Natural killer cell (primary cell): ENCODE measurements at regions not wholly inside any gene's neighbourhood (a gene's known extent, or its start where the extent isn't known, plus 50 kb on each side); places are given as distances from the start of the nearest gene placed in this dataset.

Experiments
- ATAC-seq, 3 donors: fragments of 150-1000 bp in 2 of 3; fragments of 200-7000 bp in 1 of 3; cut with Tn5 transposase; 1 replicate in 1 of 3; 2 replicates in 2 of 3; pipeline ENCODE4 v1.10.0; 2021; ENCODE audit warnings: mild to moderate bottlenecking in 2 of 3, moderate library complexity in 2 of 3
- DNase-seq, 2 donors: peaks; one replicate each; pipeline versions ENCODE4 v3.0.0 to v3.0.0-alpha.2; 2013 to 2021; ENCODE audit warnings: mixed read lengths in 1 of 2
- H3K27ac ChIP-seq: one replicate; pipeline ENCODE4 v1.5.1; 2013; ENCODE audit warnings: mild to moderate bottlenecking, low read length
- H3K27me3 ChIP-seq: one replicate; pipeline ENCODE4 v1.6.1; 2013; ENCODE audit warnings: low read length; ENCODE audit not compliant: control insufficient read depth, insufficient read depth
- H3K36me3 ChIP-seq: one replicate; pipeline ENCODE4 v1.6.1; 2013; ENCODE audit warnings: low read length; ENCODE audit not compliant: control insufficient read depth, insufficient read depth
- H3K4me1 ChIP-seq: one replicate; pipeline ENCODE4 v1.6.1; 2013; ENCODE audit warnings: low read length; ENCODE audit not compliant: control insufficient read depth, insufficient read depth
- H3K4me3 ChIP-seq: one replicate; pipeline ENCODE4 v1.5.1; 2013; ENCODE audit warnings: low read length
- H3K9me3 ChIP-seq: one replicate; pipeline ENCODE4 v1.6.1; 2013; ENCODE audit warnings: low read length; ENCODE audit not compliant: control insufficient read depth, insufficient read depth
- H3K27ac Mint-ChIP-seq, 2 donors: one replicate each; pipeline ENCODE4 v1.8.0; 2022; ENCODE audit warnings: mild to moderate bottlenecking in 2 of 2, mixed read lengths in 2 of 2, moderate library complexity in 1 of 2
- H3K27me3 Mint-ChIP-seq, 2 donors: one replicate each; pipeline ENCODE4 v1.8.0; 2022; ENCODE audit warnings: low read depth in 2 of 2, mixed read lengths in 2 of 2
- H3K36me3 Mint-ChIP-seq: one replicate; pipeline ENCODE4 v1.8.0; 2022; ENCODE audit warnings: mixed read lengths
- H3K4me1 Mint-ChIP-seq, 2 donors: one replicate each; pipeline ENCODE4 v1.8.0; 2022; ENCODE audit warnings: mixed read lengths in 2 of 2
- H3K4me3 Mint-ChIP-seq: one replicate; pipeline ENCODE4 v1.8.0; 2022; ENCODE audit warnings: mild to moderate bottlenecking, moderate library complexity, mixed read lengths
- H3K9me3 Mint-ChIP-seq, 2 donors: one replicate each; pipeline ENCODE4 v1.8.0; 2022; ENCODE audit warnings: mixed read lengths in 2 of 2
- WGBS: methylation state at CpG from one replicate; pipeline ENCODE4 v1.1.7; 2013; ENCODE audit warnings: missing lambda C conversion rate; ENCODE audit not compliant: insufficient coverage; 5-methylcytosine and 5-hydroxymethylcytosine counted together
- intact Hi-C: fragments of 100-400 bp; cut with micrococcal nuclease; formaldehyde crosslinking; loops from one replicate; pipeline ENCODE4 v1.14.2; 2022
- TF ChIP-seq, protein P1 (sequence below): fragments of 200-600 bp; IDR thresholded peaks from one replicate; pipeline ENCODE4 v1.8.0; 2022; ENCODE audit warnings: antibody characterized with exemption

DNA sequence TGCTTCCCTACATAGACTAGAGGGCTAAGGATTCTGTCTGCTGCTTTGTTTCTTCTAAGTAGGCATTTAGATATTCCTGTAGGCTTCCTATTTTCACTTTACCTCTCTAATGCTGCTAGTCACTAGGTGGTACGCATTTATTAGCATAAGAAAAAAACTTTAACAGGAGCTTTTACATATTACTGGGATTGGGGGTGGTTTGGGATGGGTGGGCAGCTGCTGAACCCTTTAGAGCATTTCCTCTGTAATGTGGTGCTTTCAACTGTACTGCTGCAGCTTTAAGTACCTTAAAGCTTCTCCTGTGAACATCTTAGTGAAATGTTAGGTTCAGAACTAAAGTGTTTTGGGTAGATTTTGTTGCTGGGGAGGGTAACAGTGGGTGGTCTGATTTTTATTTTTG is 92.6 kb downstream of the ZNF486 start:
- Mint-ChIP-seq H3K4me1 (no peaks in the 10 kb centered on the region), H3K27ac (no peak overlapping the region), H3K4me3 (no peak overlapping the region), H3K27me3 (peaks cover 0 to 4% of the 10 kb centered on the region in 2 donors), H3K9me3 (no peaks in the 10 kb centered on the region), H3K36me3 (no peaks in the 10 kb centered on the region)
- Histone ChIP-seq H3K9me3 (no peaks in the 10 kb centered on the region), H3K4me1 (no peaks in the 10 kb centered on the region), H3K36me3 (no peaks in the 10 kb centered on the region), H3K4me3 (no peak overlapping the region), H3K27ac (no peak overlapping the region), H3K27me3 (no peaks in the 10 kb centered on the region)
- WGBS, result no CpG with 5 or more reads among the region's 1 CpG
- intact Hi-C loops, result no loop called here
- no peak for ATAC-seq
- DNase-seq, result no peak
- TF ChIP-seq, protein P1, sequence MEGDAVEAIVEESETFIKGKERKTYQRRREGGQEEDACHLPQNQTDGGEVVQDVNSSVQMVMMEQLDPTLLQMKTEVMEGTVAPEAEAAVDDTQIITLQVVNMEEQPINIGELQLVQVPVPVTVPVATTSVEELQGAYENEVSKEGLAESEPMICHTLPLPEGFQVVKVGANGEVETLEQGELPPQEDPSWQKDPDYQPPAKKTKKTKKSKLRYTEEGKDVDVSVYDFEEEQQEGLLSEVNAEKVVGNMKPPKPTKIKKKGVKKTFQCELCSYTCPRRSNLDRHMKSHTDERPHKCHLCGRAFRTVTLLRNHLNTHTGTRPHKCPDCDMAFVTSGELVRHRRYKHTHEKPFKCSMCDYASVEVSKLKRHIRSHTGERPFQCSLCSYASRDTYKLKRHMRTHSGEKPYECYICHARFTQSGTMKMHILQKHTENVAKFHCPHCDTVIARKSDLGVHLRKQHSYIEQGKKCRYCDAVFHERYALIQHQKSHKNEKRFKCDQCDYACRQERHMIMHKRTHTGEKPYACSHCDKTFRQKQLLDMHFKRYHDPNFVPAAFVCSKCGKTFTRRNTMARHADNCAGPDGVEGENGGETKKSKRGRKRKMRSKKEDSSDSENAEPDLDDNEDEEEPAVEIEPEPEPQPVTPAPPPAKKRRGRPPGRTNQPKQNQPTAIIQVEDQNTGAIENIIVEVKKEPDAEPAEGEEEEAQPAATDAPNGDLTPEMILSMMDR, result no peak

DNA sequence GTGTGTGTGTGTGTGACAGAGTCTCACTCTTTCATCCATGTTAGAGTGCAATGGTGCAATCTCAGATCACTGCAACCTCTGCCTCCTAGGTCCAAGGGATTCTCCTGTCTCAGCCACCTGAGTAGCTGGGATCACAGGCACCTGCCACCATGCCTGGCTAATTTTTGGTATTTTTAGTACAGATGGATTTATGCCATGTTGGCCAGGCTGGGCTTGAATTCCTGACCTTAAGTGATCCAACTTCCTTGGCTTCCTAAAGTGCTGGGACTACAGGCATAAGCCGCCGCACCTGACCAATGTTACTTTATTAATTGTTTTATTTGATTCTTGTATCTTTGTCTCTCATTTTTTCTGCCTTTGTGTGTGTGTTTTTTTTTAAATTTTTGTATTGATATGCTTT is 89.6 kb downstream of the ZNF486 start:
- TF ChIP-seq, protein P1, result no peak
- H3K4me1 ChIP-seq, result no peaks in the 10 kb centered on the region
- peaks cover 0 to 4% of the 10 kb centered on the region in 2 donors for H3K27me3 Mint-ChIP-seq
- no peaks in the 10 kb centered on the region for H3K36me3 ChIP-seq
- no peaks in the 10 kb centered on the region for H3K36me3 Mint-ChIP-seq
- intact Hi-C loops, result no loop called here
- H3K27me3 ChIP-seq, result no peaks in the 10 kb centered on the region
- no peak overlapping the region for H3K4me3 Mint-ChIP-seq
- H3K9me3 Mint-ChIP-seq, result no peaks in the 10 kb centered on the region
- H3K27ac ChIP-seq, result no peak overlapping the region
- H3K9me3 ChIP-seq, result no peaks in the 10 kb centered on the region
- 100% methylated on average over 2 of the region's 2 CpGs for WGBS
- H3K27ac Mint-ChIP-seq, result no peak overlapping the region
- no peaks in the 10 kb centered on the region for H3K4me1 Mint-ChIP-seq
- ATAC-seq (no peak), DNase-seq (no peak)
- H3K4me3 ChIP-seq, result no peak overlapping the region

DNA sequence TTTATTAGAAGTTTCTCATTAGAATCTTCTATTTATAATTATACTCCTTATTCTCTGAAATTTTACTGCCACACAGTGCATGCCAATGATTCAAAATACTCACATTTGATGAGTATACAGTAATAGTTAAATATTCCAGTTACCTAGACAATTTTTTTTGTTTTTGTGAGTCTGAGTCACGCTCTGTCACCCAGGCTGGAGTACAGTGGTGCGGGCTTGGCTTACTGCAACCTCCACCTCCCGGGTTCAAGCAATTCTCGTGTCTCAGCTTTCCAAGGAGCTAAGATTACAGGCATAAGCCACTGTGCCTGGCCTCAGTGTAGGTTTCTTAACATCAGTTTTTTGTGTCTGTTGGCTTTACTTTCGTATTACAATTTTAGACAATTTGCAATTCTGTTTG is 87.1 kb downstream of the ZNF486 start:
- Mint-ChIP-seq H3K4me1 (no peaks in the 10 kb centered on the region), H3K27me3 (peaks cover 0 to 4% of the 10 kb centered on the region in 2 donors), H3K36me3 (no peaks in the 10 kb centered on the region), H3K27ac (no peak overlapping the region), H3K9me3 (no peaks in the 10 kb centered on the region), H3K4me3 (no peak overlapping the region)
- Histone ChIP-seq H3K4me1 (no peaks in the 10 kb centered on the region), H3K9me3 (no peaks in the 10 kb centered on the region), H3K27me3 (no peaks in the 10 kb centered on the region), H3K4me3 (no peak overlapping the region), H3K36me3 (no peaks in the 10 kb centered on the region), H3K27ac (no peak overlapping the region)
- WGBS, result 90% methylated on average over 5 of the region's 5 CpGs
- TF ChIP-seq, protein P1, result no peak
- ATAC-seq (no peak), DNase-seq (no peak)
- intact Hi-C loops, result no loop called here

DNA sequence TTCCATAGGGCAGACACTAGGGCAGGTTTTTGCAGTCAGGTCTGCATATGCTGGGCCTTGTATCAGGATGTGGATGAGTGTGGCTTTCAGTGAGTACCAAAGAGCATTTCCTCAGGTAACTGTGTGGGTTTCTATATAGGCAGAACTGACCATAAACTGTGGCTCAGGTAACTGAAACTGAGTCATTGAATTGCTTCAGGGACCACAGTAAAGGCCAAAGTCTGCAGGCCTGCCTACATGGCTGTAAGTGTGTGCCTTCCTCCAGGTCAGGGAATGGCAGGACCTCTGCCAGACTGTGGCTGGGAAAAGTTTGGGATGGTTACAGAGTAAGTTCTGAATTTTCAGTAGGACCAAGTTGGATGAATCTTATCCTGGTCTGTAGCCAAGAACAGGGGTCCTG is 85.6 kb downstream of the ZNF486 start:
- no peaks in the 10 kb centered on the region for H3K36me3 Mint-ChIP-seq
- H3K4me3 Mint-ChIP-seq, result no peak overlapping the region
- H3K9me3 ChIP-seq, result no peaks in the 10 kb centered on the region
- H3K27ac ChIP-seq, result no peak overlapping the region
- no peaks in the 10 kb centered on the region for H3K4me1 Mint-ChIP-seq
- no peaks in the 10 kb centered on the region for H3K27me3 Mint-ChIP-seq
- H3K36me3 ChIP-seq, result no peaks in the 10 kb centered on the region
- no peaks in the 10 kb centered on the region for H3K27me3 ChIP-seq
- no peak for ATAC-seq
- TF ChIP-seq, protein P1, result no peak
- H3K4me3 ChIP-seq, result no peak overlapping the region
- no peak overlapping the region for H3K27ac Mint-ChIP-seq
- no peaks in the 10 kb centered on the region for H3K9me3 Mint-ChIP-seq
- intact Hi-C loops, result no loop called here
- no peaks in the 10 kb centered on the region for H3K4me1 ChIP-seq
- no peak for DNase-seq
